ENCODE measurements at regions not wholly inside any gene's neighbourhood (a gene's known extent, or its start where the extent isn't known, plus 50 kb on each side); places are given as distances from the start of the nearest gene placed in this dataset.

- TF ChIP-seq ZNF565 (CRISPR knock-in tag; conservative IDR thresholded peaks at IDR 0.05; ENCODE audit: low read depth), result no peak
- TF ChIP-seq ZC3H10 (CRISPR knock-in tag; IDR thresholded peaks at IDR 0.05), result no peak
- TF ChIP-seq CREB5 (CRISPR knock-in tag; IDR thresholded peaks at IDR 0.05; ENCODE audit: low read depth), result no peak
- TF ChIP-seq ZFP3 (CRISPR knock-in tag; IDR thresholded peaks at IDR 0.05), result no peak
- no peak for TF ChIP-seq ZFP30 (CRISPR knock-in tag; IDR thresholded peaks at IDR 0.05)
These were observed 228.3 kb downstream of the KLF5 start (continued) for GRCh38 chr13:73286942-73287620.

DNA sequence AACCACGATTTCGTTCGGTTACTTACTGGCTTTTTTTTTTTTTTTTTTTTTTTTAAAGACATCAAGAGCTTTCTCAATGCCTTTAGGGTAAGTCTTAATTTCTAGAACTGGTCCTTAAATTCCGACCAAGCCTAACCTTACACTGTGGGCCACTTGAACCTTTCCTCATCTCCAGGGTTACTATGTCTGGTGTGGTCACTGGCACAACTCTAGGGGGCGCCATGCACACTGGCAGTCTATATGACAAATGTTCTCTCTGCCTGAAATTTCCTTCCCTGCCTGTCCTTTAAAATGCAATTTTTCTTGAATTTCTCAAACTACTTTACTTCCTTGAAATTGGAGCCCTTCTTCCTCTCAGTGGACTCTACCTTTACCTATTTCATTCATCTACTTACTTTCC lies 227.4 kb downstream of the KLF5 start:
- ATAC-seq, result no peak
- TF ChIP-seq, protein P1, sequence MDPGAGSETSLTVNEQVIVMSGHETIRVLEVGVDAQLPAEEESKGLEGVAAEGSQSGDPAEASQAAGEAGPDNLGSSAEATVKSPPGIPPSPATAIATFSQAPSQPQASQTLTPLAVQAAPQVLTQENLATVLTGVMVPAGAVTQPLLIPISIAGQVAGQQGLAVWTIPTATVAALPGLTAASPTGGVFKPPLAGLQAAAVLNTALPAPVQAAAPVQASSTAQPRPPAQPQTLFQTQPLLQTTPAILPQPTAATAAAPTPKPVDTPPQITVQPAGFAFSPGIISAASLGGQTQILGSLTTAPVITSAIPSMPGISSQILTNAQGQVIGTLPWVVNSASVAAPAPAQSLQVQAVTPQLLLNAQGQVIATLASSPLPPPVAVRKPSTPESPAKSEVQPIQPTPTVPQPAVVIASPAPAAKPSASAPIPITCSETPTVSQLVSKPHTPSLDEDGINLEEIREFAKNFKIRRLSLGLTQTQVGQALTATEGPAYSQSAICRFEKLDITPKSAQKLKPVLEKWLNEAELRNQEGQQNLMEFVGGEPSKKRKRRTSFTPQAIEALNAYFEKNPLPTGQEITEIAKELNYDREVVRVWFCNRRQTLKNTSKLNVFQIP (CRISPR knock-in tag; IDR thresholded peaks at IDR 0.05; ENCODE audit: borderline replicate concordance, low read depth), result no peak
- TF ChIP-seq, protein P2, sequence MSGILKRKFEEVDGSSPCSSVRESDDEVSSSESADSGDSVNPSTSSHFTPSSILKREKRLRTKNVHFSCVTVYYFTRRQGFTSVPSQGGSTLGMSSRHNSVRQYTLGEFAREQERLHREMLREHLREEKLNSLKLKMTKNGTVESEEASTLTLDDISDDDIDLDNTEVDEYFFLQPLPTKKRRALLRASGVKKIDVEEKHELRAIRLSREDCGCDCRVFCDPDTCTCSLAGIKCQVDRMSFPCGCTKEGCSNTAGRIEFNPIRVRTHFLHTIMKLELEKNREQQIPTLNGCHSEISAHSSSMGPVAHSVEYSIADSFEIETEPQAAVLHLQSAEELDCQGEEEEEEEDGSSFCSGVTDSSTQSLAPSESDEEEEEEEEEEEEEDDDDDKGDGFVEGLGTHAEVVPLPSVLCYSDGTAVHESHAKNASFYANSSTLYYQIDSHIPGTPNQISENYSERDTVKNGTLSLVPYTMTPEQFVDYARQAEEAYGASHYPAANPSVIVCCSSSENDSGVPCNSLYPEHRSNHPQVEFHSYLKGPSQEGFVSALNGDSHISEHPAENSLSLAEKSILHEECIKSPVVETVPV (CRISPR knock-in tag; IDR thresholded peaks at IDR 0.05), result no peak
- TF ChIP-seq TCF4 (CRISPR knock-in tag; IDR thresholded peaks at IDR 0.05; ENCODE audit: borderline replicate concordance), result no peak
- no peak for TF ChIP-seq OSR1 (CRISPR knock-in tag; IDR thresholded peaks at IDR 0.05)
- TF ChIP-seq SNAI2 (CRISPR knock-in tag; IDR thresholded peaks at IDR 0.05), result no peak
- TF ChIP-seq ZFP3 (CRISPR knock-in tag; IDR thresholded peaks at IDR 0.05), result no peak
- no peak for TF ChIP-seq ISL1 (CRISPR knock-in tag; IDR thresholded peaks at IDR 0.05)
- no peak for TF ChIP-seq ZNF565 (CRISPR knock-in tag; conservative IDR thresholded peaks at IDR 0.05; ENCODE audit: low read depth)
- TF ChIP-seq RARB (CRISPR knock-in tag; IDR thresholded peaks at IDR 0.05), result no peak
- no peak for TF ChIP-seq ZFP30 (CRISPR knock-in tag; IDR thresholded peaks at IDR 0.05)
- TF ChIP-seq CSDC2 (CRISPR knock-in tag; IDR thresholded peaks at IDR 0.05), result no peak

DNA sequence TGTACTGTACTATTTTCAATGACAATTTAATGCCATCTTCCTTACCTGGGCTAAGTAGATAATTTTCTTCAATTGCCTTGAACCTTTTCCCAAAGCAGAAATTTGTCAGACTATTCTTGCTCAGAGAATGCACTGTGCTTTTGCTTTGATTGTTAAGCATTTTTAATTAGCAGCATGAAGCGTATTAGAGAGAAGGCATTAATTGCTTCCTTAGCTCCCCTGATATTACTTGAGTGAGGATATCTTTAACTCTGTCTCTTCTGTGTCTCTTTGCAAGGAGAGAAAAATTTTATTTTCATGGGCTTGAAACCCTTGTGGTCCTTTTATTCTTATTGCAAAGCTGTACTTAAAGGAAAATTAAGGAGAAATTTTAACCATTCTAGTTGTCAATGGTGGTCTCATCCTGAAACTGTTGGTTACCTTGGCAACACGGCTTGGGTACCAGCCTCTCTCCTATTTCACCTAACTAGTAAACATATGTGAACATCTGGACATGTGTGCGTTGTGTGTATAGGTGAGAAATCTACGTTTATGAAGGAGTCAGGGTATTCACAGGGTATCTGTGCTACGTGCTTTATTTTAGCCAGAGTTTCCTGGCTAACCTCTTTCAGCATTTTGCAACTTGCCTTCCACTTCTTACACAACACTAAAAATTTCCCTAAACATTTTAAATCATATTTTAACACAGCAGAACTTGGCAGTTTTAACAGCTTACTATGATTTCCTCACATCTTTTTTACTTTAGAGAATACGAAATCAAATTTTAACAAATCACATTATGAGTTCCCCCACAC lies 225.5 kb downstream of the KLF5 start:
- TF ChIP-seq, protein P1 (CRISPR knock-in tag; IDR thresholded peaks at IDR 0.05; ENCODE audit: borderline replicate concordance, low read depth), result no peak
- no peak for TF ChIP-seq ZFP3 (CRISPR knock-in tag; IDR thresholded peaks at IDR 0.05)
- no peak for TF ChIP-seq ZFP30 (CRISPR knock-in tag; IDR thresholded peaks at IDR 0.05)
- no peak for TF ChIP-seq TOX (CRISPR knock-in tag; IDR thresholded peaks at IDR 0.05; ENCODE audit: borderline replicate concordance)
- TF ChIP-seq ARNTL (CRISPR knock-in tag; IDR thresholded peaks at IDR 0.05; ENCODE audit: borderline replicate concordance, low read depth), result no peak
- no peak for TF ChIP-seq CSDC2 (CRISPR knock-in tag; IDR thresholded peaks at IDR 0.05)
- TF ChIP-seq, protein P2 (CRISPR knock-in tag; IDR thresholded peaks at IDR 0.05), result no peak
- no peak for TF ChIP-seq TCF4 (CRISPR knock-in tag; IDR thresholded peaks at IDR 0.05; ENCODE audit: borderline replicate concordance)
- no peak for TF ChIP-seq GLIS3 (CRISPR knock-in tag; IDR thresholded peaks at IDR 0.05)
- no peak for TF ChIP-seq PPARA (CRISPR knock-in tag; IDR thresholded peaks at IDR 0.05; ENCODE audit: borderline replicate concordance)
- no peak for TF ChIP-seq ESRRG (CRISPR knock-in tag; IDR thresholded peaks at IDR 0.05)
- no peak for TF ChIP-seq ZNF70 (CRISPR knock-in tag; IDR thresholded peaks at IDR 0.05)
- ATAC-seq, result no peak
